WTC11 (cell line): ENCODE measurements at regions not wholly inside any gene's neighbourhood (a gene's known extent, or its start where the extent isn't known, plus 50 kb on each side); places are given as distances from the start of the nearest gene placed in this dataset.

Experiments used
- ATF1 ChIP-seq: sonication (generic); formaldehyde crosslinking; IDR thresholded peaks from 2 replicates; pipeline ENCODE4 v1.8.1; 2023; ENCODE audit warnings: mild to moderate bottlenecking, moderate library complexity, missing genetic modification reagents
- ATF3 ChIP-seq: sonication (generic); formaldehyde crosslinking; conservative IDR thresholded peaks from 2 replicates; pipeline ENCODE4 v1.8.1; 2022; ENCODE audit warnings: mild to moderate bottlenecking, missing genetic modification reagents
- ELF4 ChIP-seq: sonication (generic); formaldehyde crosslinking; IDR thresholded peaks from 2 replicates; pipeline ENCODE4 v1.8.1; 2022; ENCODE audit warnings: low read depth, mild to moderate bottlenecking, moderate library complexity, missing genetic modification reagents
- ESRRA ChIP-seq: sonication (generic); formaldehyde crosslinking; IDR thresholded peaks from 2 replicates; pipeline ENCODE4 v1.8.1; 2022; ENCODE audit warnings: mild to moderate bottlenecking, missing genetic modification reagents, borderline replicate concordance
- KAT7 ChIP-seq: sonication (generic); formaldehyde crosslinking; IDR thresholded peaks from 2 replicates; pipeline ENCODE4 v1.8.1; 2023; ENCODE audit warnings: missing genetic modification reagents, mild to moderate bottlenecking, borderline replicate concordance
- NFYB ChIP-seq: sonication (generic); formaldehyde crosslinking; conservative IDR thresholded peaks from 2 replicates; pipeline ENCODE4 v1.8.0; 2022; ENCODE audit warnings: low read depth, missing genetic modification reagents
- SMAD4 ChIP-seq: sonication (generic); formaldehyde crosslinking; IDR thresholded peaks from 2 replicates; pipeline ENCODE4 v1.8.0; 2022; ENCODE audit warnings: mild to moderate bottlenecking, missing genetic modification reagents
- TEAD4 ChIP-seq: sonication (generic); formaldehyde crosslinking; IDR thresholded peaks from 2 replicates; pipeline ENCODE4 v1.8.0; 2022; ENCODE audit warnings: mild to moderate bottlenecking, missing genetic modification reagents
- ZNF232 ChIP-seq: sonication (generic); formaldehyde crosslinking; IDR thresholded peaks from 2 replicates; pipeline ENCODE4 v1.8.0; 2022; ENCODE audit warnings: mild to moderate bottlenecking, missing genetic modification reagents
- TF ChIP-seq, protein P1 (sequence below): fragments of 200-600 bp; IDR thresholded peaks from 2 replicates; pipeline ENCODE4 v1.8.0; 2022; ENCODE audit warnings: antibody characterized with exemption
- TF ChIP-seq, protein P2 (sequence below): sonication (generic); formaldehyde crosslinking; IDR thresholded peaks from 2 replicates; pipeline ENCODE4 v1.8.0; 2022; ENCODE audit warnings: mild to moderate bottlenecking, missing genetic modification reagents

DNA sequence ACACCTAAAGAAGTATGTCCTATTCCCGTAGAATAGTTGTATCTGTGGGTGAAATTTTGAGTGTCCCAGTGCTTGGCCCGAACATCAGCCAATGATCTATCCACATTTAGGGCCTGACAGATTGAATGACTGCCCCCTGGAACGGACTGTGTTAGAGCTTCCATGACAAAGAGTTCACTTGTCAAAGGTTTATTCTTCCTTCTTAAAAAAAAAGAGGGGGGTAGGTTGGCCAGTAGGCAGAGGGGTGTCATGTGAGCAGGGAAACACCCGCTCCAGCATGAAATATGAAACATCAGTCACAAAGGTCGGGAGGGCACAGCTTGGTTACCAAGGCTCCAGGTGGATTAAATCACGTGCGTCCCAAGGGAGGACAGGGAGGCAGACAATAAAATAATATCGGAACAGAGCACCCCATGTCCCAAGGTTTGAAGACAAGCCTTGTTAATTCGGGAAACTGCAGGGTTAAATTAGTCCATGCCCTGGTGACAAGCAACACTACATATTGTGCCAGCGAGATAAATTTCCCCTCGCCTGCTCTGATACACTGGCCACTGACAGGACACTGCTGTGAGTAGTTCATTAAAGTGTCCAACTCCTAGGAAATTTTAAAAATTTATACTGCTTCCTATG, 401.2 kb downstream of the IRX1 start:
- TF ChIP-seq, protein P1, sequence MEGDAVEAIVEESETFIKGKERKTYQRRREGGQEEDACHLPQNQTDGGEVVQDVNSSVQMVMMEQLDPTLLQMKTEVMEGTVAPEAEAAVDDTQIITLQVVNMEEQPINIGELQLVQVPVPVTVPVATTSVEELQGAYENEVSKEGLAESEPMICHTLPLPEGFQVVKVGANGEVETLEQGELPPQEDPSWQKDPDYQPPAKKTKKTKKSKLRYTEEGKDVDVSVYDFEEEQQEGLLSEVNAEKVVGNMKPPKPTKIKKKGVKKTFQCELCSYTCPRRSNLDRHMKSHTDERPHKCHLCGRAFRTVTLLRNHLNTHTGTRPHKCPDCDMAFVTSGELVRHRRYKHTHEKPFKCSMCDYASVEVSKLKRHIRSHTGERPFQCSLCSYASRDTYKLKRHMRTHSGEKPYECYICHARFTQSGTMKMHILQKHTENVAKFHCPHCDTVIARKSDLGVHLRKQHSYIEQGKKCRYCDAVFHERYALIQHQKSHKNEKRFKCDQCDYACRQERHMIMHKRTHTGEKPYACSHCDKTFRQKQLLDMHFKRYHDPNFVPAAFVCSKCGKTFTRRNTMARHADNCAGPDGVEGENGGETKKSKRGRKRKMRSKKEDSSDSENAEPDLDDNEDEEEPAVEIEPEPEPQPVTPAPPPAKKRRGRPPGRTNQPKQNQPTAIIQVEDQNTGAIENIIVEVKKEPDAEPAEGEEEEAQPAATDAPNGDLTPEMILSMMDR = no peak
- TF ChIP-seq NFYB (CRISPR knock-in tag) = no peak
- TF ChIP-seq KAT7 (CRISPR knock-in tag) = no peak
- no peak for TF ChIP-seq ELF4
- TF ChIP-seq, protein P2, sequence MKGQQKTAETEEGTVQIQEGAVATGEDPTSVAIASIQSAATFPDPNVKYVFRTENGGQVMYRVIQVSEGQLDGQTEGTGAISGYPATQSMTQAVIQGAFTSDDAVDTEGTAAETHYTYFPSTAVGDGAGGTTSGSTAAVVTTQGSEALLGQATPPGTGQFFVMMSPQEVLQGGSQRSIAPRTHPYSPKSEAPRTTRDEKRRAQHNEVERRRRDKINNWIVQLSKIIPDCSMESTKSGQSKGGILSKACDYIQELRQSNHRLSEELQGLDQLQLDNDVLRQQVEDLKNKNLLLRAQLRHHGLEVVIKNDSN = no peak
- no peak for TF ChIP-seq SMAD4 (CRISPR knock-in tag)
- TF ChIP-seq ATF3 (CRISPR knock-in tag) = no peak
- TF ChIP-seq ESRRA = no peak
- TF ChIP-seq TEAD4 (CRISPR knock-in tag) = no peak
- TF ChIP-seq ATF1 (CRISPR knock-in tag) = no peak
- no peak for TF ChIP-seq ZNF232 (CRISPR knock-in tag)
